IMR-90 (cell line): ENCODE measurements at regions not wholly inside any gene's neighbourhood (a gene's known extent, or its start where the extent isn't known, plus 50 kb on each side); places are given as distances from the start of the nearest gene placed in this dataset.

Experiments
- ELK1 ChIP-seq: fragments of 150-350 bp; IDR thresholded peaks from 2 replicates; pipeline ENCODE4 v1.6.1; 2016; ENCODE audit warnings: low read depth, mild to moderate bottlenecking, low read length, moderate library complexity, borderline replicate concordance
- MAZ ChIP-seq: IDR thresholded peaks from 2 replicates; pipeline ENCODE4 v1.6.1; 2012; ENCODE audit warnings: low read depth, mild to moderate bottlenecking, low read length, improper control_type of control experiment, moderate library complexity, borderline replicate concordance
- RCOR1 ChIP-seq: IDR thresholded peaks from 2 replicates; pipeline ENCODE4 v1.6.1; 2012; ENCODE audit warnings: mild to moderate bottlenecking, low read length, improper control_type of control experiment; ENCODE audit not compliant: insufficient replicate concordance
- USF2 ChIP-seq: fragments of 150-350 bp; IDR thresholded peaks from 2 replicates; pipeline ENCODE4 v1.6.1; 2017; ENCODE audit warnings: mild to moderate bottlenecking, antibody characterized with exemption, low read length, low read depth

- TF ChIP-seq USF2 (no peak), ELK1 (no peak), MAZ (no peak), RCOR1 (no peak)
These were observed 141.7 kb upstream of the ADRA1B start (continued) for GRCh38 chr5:159774476-159775031.
